Stomach (tissue), 4 donors: ENCODE measurements at regions not wholly inside any gene's neighbourhood (a gene's known extent, or its start where the extent isn't known, plus 50 kb on each side); places are given as distances from the start of the nearest gene placed in this dataset.

ENCODE experiments used
- POLR2A ChIP-seq, 4 donors: fragments of 450-650 bp; IDR thresholded peaks; one replicate each; pipeline ENCODE4 v1.6.1; 2016; ENCODE audit warnings: antibody characterized with exemption in 4 of 4, control low read depth in 2 of 4, mild to moderate bottlenecking in 1 of 4, moderate library complexity in 1 of 4
- POLR2AphosphoS5 ChIP-seq, 3 donors: sonication (generic); formaldehyde crosslinking; IDR thresholded peaks; one replicate each; pipeline ENCODE4 v1.6.1; 2016; ENCODE audit warnings: antibody characterized with exemption in 3 of 3
- TF ChIP-seq, protein P1 (sequence below), 7 experiments: fragments of 450-650 bp in 4 of 7; fragments of 200-600 bp in 3 of 7; sonication (generic) in 3 of 7; IDR thresholded peaks; one replicate each; pipeline ENCODE4 v1.5.1; 2016 to 2019; ENCODE audit warnings: antibody characterized with exemption in 7 of 7, control low read depth in 2 of 7, mild to moderate bottlenecking in 1 of 7

DNA sequence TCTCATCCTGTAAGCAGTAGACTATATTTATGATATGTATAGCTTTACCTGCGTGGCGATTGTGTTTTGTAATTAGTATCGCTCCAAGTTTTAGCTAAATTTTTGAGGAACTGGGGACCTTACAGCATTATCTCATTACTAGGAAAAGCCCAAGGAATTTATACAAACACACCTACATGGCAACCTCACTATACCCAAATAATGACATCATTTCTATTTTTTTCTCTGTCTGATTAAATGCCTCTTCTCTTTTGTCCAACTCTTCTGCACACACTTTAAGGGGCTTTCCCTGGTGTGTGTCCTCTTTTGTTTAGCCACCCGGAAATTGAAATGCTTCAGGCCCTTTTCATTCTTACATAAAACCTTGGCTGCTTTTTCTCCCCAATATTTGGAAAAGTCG, 82.9 kb upstream of the EXOC2 start:
- TF ChIP-seq, protein P1, sequence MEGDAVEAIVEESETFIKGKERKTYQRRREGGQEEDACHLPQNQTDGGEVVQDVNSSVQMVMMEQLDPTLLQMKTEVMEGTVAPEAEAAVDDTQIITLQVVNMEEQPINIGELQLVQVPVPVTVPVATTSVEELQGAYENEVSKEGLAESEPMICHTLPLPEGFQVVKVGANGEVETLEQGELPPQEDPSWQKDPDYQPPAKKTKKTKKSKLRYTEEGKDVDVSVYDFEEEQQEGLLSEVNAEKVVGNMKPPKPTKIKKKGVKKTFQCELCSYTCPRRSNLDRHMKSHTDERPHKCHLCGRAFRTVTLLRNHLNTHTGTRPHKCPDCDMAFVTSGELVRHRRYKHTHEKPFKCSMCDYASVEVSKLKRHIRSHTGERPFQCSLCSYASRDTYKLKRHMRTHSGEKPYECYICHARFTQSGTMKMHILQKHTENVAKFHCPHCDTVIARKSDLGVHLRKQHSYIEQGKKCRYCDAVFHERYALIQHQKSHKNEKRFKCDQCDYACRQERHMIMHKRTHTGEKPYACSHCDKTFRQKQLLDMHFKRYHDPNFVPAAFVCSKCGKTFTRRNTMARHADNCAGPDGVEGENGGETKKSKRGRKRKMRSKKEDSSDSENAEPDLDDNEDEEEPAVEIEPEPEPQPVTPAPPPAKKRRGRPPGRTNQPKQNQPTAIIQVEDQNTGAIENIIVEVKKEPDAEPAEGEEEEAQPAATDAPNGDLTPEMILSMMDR (IDR thresholded peaks at IDR 0.05), result no peak
- no peak for TF ChIP-seq POLR2A (IDR thresholded peaks at IDR 0.05)
- TF ChIP-seq POLR2AphosphoS5 (IDR thresholded peaks at IDR 0.05), result no peak
